HepG2 (cell line): ENCODE measurements at regions not wholly inside any gene's neighbourhood (a gene's known extent, or its start where the extent isn't known, plus 50 kb on each side); places are given as distances from the start of the nearest gene placed in this dataset.

Source experiments
- TF ChIP-seq, protein P1 (sequence below): fragments of 450-650 bp; IDR thresholded peaks from 2 replicates; pipeline ENCODE4 v1.6.1; 2017; ENCODE audit warnings: mild to moderate bottlenecking
- TF ChIP-seq, protein P2 (sequence below), 2 experiments: sonication (generic) in 1 of 2; formaldehyde crosslinking in 1 of 2; IDR thresholded peaks; 2 replicates each; pipeline versions ENCODE4 v1.5.1 to v1.6.1; 2011 to 2020; ENCODE audit warnings: borderline replicate concordance in 1 of 2, low read depth in 1 of 2, low read length in 1 of 2, mild to moderate bottlenecking in 1 of 2, missing genetic modification reagents in 1 of 2, moderate library complexity in 1 of 2

DNA sequence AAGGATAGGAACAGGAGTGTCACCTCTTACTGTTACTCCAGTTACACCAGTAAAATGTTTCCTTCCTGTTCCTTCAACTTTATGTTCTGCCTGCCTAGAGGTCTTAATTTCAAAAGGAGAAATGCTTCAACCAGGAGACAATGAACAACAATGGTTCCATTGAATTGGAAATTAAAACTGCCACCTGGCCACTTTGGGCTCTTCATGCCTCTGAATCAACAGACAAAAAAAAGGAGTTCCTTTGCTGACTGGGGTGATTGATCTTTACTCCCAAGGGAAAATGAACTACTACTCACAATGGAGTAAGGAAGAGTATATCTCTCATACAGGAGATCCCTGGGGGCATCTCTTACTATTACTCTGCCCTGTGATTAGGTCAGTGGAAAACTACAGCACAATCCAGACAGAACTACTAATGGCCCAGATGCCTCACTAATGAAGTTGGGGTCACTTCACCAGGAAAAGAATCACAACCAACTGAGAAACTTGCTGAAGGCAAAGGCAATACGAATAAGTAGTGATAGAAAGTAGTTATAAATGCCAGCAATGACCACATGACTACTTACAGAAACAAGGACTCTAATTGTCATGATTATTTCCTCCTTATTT is 76.6 kb upstream of the PRDX6 start:
- TF ChIP-seq, protein P1, sequence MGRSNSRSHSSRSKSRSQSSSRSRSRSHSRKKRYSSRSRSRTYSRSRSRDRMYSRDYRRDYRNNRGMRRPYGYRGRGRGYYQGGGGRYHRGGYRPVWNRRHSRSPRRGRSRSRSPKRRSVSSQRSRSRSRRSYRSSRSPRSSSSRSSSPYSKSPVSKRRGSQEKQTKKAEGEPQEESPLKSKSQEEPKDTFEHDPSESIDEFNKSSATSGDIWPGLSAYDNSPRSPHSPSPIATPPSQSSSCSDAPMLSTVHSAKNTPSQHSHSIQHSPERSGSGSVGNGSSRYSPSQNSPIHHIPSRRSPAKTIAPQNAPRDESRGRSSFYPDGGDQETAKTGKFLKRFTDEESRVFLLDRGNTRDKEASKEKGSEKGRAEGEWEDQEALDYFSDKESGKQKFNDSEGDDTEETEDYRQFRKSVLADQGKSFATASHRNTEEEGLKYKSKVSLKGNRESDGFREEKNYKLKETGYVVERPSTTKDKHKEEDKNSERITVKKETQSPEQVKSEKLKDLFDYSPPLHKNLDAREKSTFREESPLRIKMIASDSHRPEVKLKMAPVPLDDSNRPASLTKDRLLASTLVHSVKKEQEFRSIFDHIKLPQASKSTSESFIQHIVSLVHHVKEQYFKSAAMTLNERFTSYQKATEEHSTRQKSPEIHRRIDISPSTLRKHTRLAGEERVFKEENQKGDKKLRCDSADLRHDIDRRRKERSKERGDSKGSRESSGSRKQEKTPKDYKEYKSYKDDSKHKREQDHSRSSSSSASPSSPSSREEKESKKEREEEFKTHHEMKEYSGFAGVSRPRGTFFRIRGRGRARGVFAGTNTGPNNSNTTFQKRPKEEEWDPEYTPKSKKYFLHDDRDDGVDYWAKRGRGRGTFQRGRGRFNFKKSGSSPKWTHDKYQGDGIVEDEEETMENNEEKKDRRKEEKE, result no peak
- TF ChIP-seq, protein P2, sequence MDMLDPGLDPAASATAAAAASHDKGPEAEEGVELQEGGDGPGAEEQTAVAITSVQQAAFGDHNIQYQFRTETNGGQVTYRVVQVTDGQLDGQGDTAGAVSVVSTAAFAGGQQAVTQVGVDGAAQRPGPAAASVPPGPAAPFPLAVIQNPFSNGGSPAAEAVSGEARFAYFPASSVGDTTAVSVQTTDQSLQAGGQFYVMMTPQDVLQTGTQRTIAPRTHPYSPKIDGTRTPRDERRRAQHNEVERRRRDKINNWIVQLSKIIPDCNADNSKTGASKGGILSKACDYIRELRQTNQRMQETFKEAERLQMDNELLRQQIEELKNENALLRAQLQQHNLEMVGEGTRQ (IDR thresholded peaks at IDR 0.05; ENCODE audit: low read depth, low read length), result no peak
- TF ChIP-seq, protein P2 (CRISPR knock-in tag; IDR thresholded peaks at IDR 0.05; ENCODE audit: borderline replicate concordance), result no peak
